Vagina (tissue), 2 donors: ENCODE measurements at regions not wholly inside any gene's neighbourhood (a gene's known extent, or its start where the extent isn't known, plus 50 kb on each side); places are given as distances from the start of the nearest gene placed in this dataset.

Experiments
- DNase-seq, 2 donors: peaks; one replicate each; pipeline ENCODE4 v3.0.0-alpha.2; 2017; ENCODE audit errors: extremely low spot score in 2 of 2
- H3K27ac ChIP-seq: fragments of 200-600 bp; sonication (generic); one replicate; pipeline ENCODE4 v1.5.1; 2019
- H3K27me3 ChIP-seq: fragments of 200-600 bp; sonication (generic); one replicate; pipeline ENCODE4 v1.5.1; 2019
- H3K36me3 ChIP-seq, 2 donors: fragments of 200-600 bp; sonication (generic); one replicate each; pipeline ENCODE4 v1.5.1; 2017 to 2019
- H3K4me1 ChIP-seq: fragments of 200-600 bp; sonication (generic); one replicate; pipeline ENCODE4 v1.5.1; 2019
- H3K4me3 ChIP-seq, 2 donors: fragments of 200-600 bp; sonication (generic); 1 replicate in 1 of 2; 2 replicates in 1 of 2; pipeline ENCODE4 v1.5.1; 2016 to 2019
- H3K9me3 ChIP-seq: fragments of 200-600 bp; sonication (generic); one replicate; pipeline ENCODE4 v1.5.1; 2019
- POLR2A ChIP-seq, 2 donors: fragments of 450-650 bp; IDR thresholded peaks; one replicate each; pipeline ENCODE4 v1.6.1; 2017; ENCODE audit warnings: antibody characterized with exemption in 2 of 2, mild to moderate bottlenecking in 2 of 2, moderate library complexity in 2 of 2
- POLR2AphosphoS5 ChIP-seq, 2 donors: sonication (generic); formaldehyde crosslinking; IDR thresholded peaks; one replicate each; pipeline ENCODE4 v1.9.0; 2017; ENCODE audit warnings: antibody characterized with exemption in 2 of 2, mild to moderate bottlenecking in 2 of 2, low read depth in 1 of 2; ENCODE audit not compliant: insufficient read depth in 1 of 2
- intact Hi-C: fragments of 100-400 bp; cut with DNase I; formaldehyde crosslinking; loops from one replicate; pipeline ENCODE4 v1.15.1; 2023
- TF ChIP-seq, protein P1 (sequence below), 3 experiments: fragments of 450-650 bp in 2 of 3; fragments of 200-600 bp in 1 of 3; sonication (generic) in 1 of 3; IDR thresholded peaks; one replicate each; pipeline ENCODE4 v1.5.1; 2017 to 2019; ENCODE audit warnings: antibody characterized with exemption in 3 of 3, mild to moderate bottlenecking in 2 of 3, moderate library complexity in 2 of 3

DNA sequence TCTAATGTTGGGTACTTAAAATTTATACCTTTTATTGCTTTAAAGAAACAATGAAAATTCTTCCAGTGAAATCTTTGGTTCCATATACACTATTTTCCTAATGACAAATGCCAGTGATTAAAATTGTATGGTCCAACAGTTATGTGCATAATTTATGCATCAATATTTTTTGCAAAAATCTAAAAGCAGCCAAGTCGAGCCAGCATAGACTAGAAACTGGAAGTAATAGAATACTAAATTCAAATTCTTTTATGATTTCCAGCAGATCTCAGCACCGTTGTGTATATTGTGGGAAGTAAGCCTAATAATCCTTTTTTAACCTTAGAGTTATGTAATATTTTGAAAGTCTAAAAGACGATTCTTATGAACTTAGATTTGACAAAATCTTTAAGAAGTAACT, 652.0 kb upstream of the GOLIM4 start:
- no peaks in the 10 kb centered on the region for H3K36me3 ChIP-seq
- H3K4me1 ChIP-seq = no peaks in the 10 kb centered on the region
- no peak for DNase-seq
- H3K9me3 ChIP-seq = no peaks in the 10 kb centered on the region
- no peak for TF ChIP-seq POLR2A (IDR thresholded peaks at IDR 0.05)
- TF ChIP-seq, protein P1, sequence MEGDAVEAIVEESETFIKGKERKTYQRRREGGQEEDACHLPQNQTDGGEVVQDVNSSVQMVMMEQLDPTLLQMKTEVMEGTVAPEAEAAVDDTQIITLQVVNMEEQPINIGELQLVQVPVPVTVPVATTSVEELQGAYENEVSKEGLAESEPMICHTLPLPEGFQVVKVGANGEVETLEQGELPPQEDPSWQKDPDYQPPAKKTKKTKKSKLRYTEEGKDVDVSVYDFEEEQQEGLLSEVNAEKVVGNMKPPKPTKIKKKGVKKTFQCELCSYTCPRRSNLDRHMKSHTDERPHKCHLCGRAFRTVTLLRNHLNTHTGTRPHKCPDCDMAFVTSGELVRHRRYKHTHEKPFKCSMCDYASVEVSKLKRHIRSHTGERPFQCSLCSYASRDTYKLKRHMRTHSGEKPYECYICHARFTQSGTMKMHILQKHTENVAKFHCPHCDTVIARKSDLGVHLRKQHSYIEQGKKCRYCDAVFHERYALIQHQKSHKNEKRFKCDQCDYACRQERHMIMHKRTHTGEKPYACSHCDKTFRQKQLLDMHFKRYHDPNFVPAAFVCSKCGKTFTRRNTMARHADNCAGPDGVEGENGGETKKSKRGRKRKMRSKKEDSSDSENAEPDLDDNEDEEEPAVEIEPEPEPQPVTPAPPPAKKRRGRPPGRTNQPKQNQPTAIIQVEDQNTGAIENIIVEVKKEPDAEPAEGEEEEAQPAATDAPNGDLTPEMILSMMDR (IDR thresholded peaks at IDR 0.05) = no peak
- TF ChIP-seq POLR2AphosphoS5 (IDR thresholded peaks at IDR 0.05; ENCODE audit: insufficient read depth in 1 of 2, low read depth in 1 of 2) = no peak
- no peak overlapping the region for H3K27ac ChIP-seq
- no peaks in the 10 kb centered on the region for H3K27me3 ChIP-seq
- H3K4me3 ChIP-seq = no peak overlapping the region
- intact Hi-C loops = no loop called here

DNA sequence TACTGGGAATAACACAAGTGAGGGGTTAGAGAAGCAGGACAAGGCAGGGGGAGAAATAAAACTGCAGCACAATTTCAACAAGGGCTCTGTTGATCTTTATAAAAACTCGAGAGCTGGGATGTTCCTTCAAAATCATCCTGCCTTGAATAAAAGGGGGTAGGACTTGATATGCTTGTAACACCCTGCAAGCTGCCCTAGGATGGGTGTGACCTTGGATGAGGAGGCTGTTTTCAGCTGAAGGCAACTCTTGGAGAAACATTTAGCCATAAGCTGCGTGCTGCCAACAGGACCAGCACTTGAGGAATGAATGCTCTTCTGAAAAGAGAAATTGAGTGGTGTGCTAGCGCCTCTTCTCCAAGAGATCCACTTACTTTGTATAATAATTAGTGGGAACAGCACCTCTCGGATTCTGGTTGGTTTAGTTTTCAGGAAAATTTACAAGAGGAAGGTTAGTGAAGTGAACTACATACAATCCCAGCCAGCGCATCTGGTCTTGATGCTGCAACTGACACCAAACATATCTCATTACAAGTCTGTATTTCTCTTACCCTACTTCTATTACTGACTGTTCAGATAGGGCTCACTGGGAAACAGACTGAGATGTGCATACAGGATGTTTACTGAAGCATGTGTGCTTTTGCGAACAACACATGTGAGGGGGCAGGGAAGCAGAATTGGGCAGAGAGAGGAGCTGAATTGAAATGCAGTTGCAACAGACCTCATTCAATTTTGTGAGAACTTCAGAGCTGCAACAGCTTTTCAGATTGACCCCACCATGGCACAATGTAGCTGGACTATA, 643.0 kb upstream of the GOLIM4 start:
- no peaks in the 10 kb centered on the region for H3K36me3 ChIP-seq
- TF ChIP-seq POLR2A (IDR thresholded peaks at IDR 0.05) = no peak
- TF ChIP-seq, protein P1 (IDR thresholded peaks at IDR 0.05) = no peak
- TF ChIP-seq POLR2AphosphoS5 (IDR thresholded peaks at IDR 0.05; ENCODE audit: insufficient read depth in 1 of 2, low read depth in 1 of 2) = no peak
- no peak for DNase-seq
- H3K9me3 ChIP-seq = no peaks in the 10 kb centered on the region
- H3K4me1 ChIP-seq = no peaks in the 10 kb centered on the region
- intact Hi-C loops = no loop called here
- H3K27ac ChIP-seq = no peak overlapping the region
- H3K4me3 ChIP-seq = no peak overlapping the region
- no peaks in the 10 kb centered on the region for H3K27me3 ChIP-seq

DNA sequence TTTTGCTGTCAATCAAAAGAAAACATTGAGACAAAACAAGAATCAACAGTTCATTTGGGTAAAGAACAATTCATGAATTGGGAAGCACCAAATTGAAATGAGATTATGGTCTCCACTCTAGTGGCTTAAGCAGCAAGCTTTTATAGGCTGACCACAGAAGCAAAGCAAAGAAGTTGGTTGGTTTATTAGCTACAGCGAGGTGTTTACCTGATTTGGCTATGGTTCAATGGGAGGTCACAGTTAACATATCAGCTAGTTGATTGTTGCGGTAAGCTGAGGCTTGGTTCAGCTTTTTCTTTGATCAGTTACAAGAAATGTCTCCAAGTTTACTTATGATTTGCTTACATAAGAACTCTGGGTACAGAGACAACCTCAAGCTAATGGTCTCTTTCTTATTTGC, 640.5 kb upstream of the GOLIM4 start:
- DNase-seq = no peak
- intact Hi-C loops = no loop called here
- no peaks in the 10 kb centered on the region for H3K9me3 ChIP-seq
- no peaks in the 10 kb centered on the region for H3K4me1 ChIP-seq
- no peaks in the 10 kb centered on the region for H3K36me3 ChIP-seq
- H3K4me3 ChIP-seq = no peak overlapping the region
- no peaks in the 10 kb centered on the region for H3K27me3 ChIP-seq
- H3K27ac ChIP-seq = no peak overlapping the region
- TF ChIP-seq POLR2A (IDR thresholded peaks at IDR 0.05) (no peak), POLR2AphosphoS5 (IDR thresholded peaks at IDR 0.05; ENCODE audit: insufficient read depth in 1 of 2, low read depth in 1 of 2) (no peak)
- TF ChIP-seq, protein P1 (IDR thresholded peaks at IDR 0.05) = no peak

DNA sequence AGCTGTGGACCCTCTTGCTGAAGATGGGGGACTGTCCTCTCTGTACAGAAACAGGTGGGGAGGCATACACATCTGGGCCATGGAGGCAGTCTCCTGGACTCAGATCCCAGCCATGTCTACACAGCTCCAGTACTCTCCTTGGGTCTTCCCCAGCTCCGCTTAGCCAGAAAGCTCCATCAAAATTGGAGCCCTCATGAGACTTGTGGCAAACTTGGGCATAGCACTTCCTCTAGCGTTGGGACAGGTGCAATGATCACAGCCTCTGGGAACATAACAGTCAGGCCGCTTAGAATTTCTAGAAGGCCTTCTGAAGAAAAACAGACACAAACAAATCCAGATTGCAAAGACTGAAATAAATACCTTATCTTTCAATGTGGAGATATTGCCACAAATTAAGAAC, 634.3 kb upstream of the GOLIM4 start:
- intact Hi-C loops = no loop called here
- no peak for TF ChIP-seq POLR2AphosphoS5 (IDR thresholded peaks at IDR 0.05; ENCODE audit: insufficient read depth in 1 of 2, low read depth in 1 of 2)
- TF ChIP-seq, protein P1 (IDR thresholded peaks at IDR 0.05) = no peak
- no peak for TF ChIP-seq POLR2A (IDR thresholded peaks at IDR 0.05)
- Histone ChIP-seq H3K27ac (no peak overlapping the region), H3K4me1 (no peaks in the 10 kb centered on the region), H3K36me3 (no peaks in the 10 kb centered on the region), H3K4me3 (no peak overlapping the region), H3K9me3 (no peaks in the 10 kb centered on the region), H3K27me3 (no peaks in the 10 kb centered on the region)
- DNase-seq = no peak

DNA sequence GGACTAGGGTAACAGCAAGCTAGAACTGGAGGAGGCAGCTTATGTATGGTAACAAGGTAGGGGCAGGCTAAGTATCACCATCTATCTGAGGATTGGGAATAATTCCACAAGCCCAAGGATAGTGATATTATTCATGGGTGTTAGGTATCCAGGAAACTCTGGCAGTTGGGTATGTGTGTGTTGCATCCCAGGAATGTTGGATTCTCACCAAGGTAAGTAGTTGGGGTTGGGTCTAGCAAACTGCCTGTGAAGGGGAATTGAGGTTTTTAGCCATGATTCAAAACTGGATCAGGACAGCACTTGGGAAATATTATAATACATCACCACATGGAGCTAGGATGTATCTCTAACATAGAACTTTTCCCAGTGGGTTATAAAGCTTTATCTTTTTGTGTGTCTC, 626.4 kb upstream of the GOLIM4 start:
- H3K27ac ChIP-seq = no peak overlapping the region
- no peaks in the 10 kb centered on the region for H3K9me3 ChIP-seq
- no peaks in the 10 kb centered on the region for H3K27me3 ChIP-seq
- no peaks in the 10 kb centered on the region for H3K4me1 ChIP-seq
- H3K4me3 ChIP-seq = no peak overlapping the region
- TF ChIP-seq POLR2A (IDR thresholded peaks at IDR 0.05) = no peak
- TF ChIP-seq, protein P1 (IDR thresholded peaks at IDR 0.05) = no peak
- TF ChIP-seq POLR2AphosphoS5 (IDR thresholded peaks at IDR 0.05; ENCODE audit: insufficient read depth in 1 of 2, low read depth in 1 of 2) = no peak
- H3K36me3 ChIP-seq = no peaks in the 10 kb centered on the region
- no peak for DNase-seq
- intact Hi-C loops = no loop called here
